Sigmoid colon (tissue), 4 donors: ENCODE measurements at regions not wholly inside any gene's neighbourhood (a gene's known extent, or its start where the extent isn't known, plus 50 kb on each side); places are given as distances from the start of the nearest gene placed in this dataset.

ENCODE experiments used
- CTCF ChIP-seq, 4 experiments: fragments of 450-650 bp in 3 of 4; fragments of 200-600 bp in 1 of 4; IDR thresholded peaks; one replicate each; pipeline ENCODE4 v1.5.1; 2016 to 2019; ENCODE audit warnings: antibody characterized with exemption in 4 of 4, mild to moderate bottlenecking in 3 of 4, moderate library complexity in 2 of 4
- POLR2A ChIP-seq, 2 donors: fragments of 450-650 bp; IDR thresholded peaks; one replicate each; pipeline ENCODE4 v1.6.1; 2016; ENCODE audit warnings: antibody characterized with exemption in 2 of 2, mild to moderate bottlenecking in 2 of 2, moderate library complexity in 2 of 2
- POLR2AphosphoS5 ChIP-seq, 4 donors: sonication (generic); formaldehyde crosslinking; IDR thresholded peaks; one replicate each; pipeline ENCODE4 v1.6.1; 2017; ENCODE audit warnings: antibody characterized with exemption in 4 of 4

- no peak for TF ChIP-seq POLR2A (IDR thresholded peaks at IDR 0.05)
- TF ChIP-seq CTCF (IDR thresholded peaks at IDR 0.05), result peak in 1 of 4 experiments; percentile 30
- no peak for TF ChIP-seq POLR2AphosphoS5 (IDR thresholded peaks at IDR 0.05)
These were observed 141.0 kb upstream of the FAM47C start for GRCh38 chrX:36867143-36867542.
